Sigmoid colon (tissue), 4 donors: ENCODE measurements at regions not wholly inside any gene's neighbourhood (a gene's known extent, or its start where the extent isn't known, plus 50 kb on each side); places are given as distances from the start of the nearest gene placed in this dataset.

ENCODE experiments used
- CTCF ChIP-seq, 4 experiments: fragments of 450-650 bp in 3 of 4; fragments of 200-600 bp in 1 of 4; IDR thresholded peaks; one replicate each; pipeline ENCODE4 v1.5.1; 2016 to 2019; ENCODE audit warnings: antibody characterized with exemption in 4 of 4, mild to moderate bottlenecking in 3 of 4, moderate library complexity in 2 of 4
- POLR2AphosphoS5 ChIP-seq, 4 donors: sonication (generic); formaldehyde crosslinking; IDR thresholded peaks; one replicate each; pipeline ENCODE4 v1.6.1; 2017; ENCODE audit warnings: antibody characterized with exemption in 4 of 4

- TF ChIP-seq POLR2AphosphoS5 (IDR thresholded peaks at IDR 0.05): no peak
- no peak for TF ChIP-seq CTCF (IDR thresholded peaks at IDR 0.05)
Measured at GRCh38 chr3:152550284-152550683, 281.6 kb downstream of the MBNL1 start.
